DND-41 (cell line): ENCODE measurements at regions not wholly inside any gene's neighbourhood (a gene's known extent, or its start where the extent isn't known, plus 50 kb on each side); places are given as distances from the start of the nearest gene placed in this dataset.
"Not testable (repeated sequence)": the region's sequence is repeated elsewhere in the genome, so short reads cannot be mapped to it uniquely, and the experiment has no call there.

Experiments used
- ATAC-seq: fragments of 200-7000 bp; cut with Tn5 transposase; 3 replicates; pipeline ENCODE4 v1.9.1; 2021; ENCODE audit warnings: low read depth; ENCODE audit not compliant: insufficient read depth
- DNase-seq: peaks from one replicate; pipeline ENCODE4 v3.0.0-alpha.2; 2020
- H2AFZ ChIP-seq: 2 replicates; pipeline ENCODE4 v1.6.0; 2012; ENCODE audit warnings: low read depth, low read length
- H3K27ac ChIP-seq: 2 replicates; pipeline ENCODE4 v1.5.1; 2012; ENCODE audit warnings: low read length, inconsistent platforms
- H3K27me3 ChIP-seq: fragments of 200-600 bp; sonication (generic); 2 replicates; pipeline ENCODE4 v1.6.0; 2012; ENCODE audit warnings: low read length, mild to moderate bottlenecking, inconsistent platforms; ENCODE audit not compliant: insufficient read depth, poor library complexity
- H3K36me3 ChIP-seq: 2 replicates; pipeline ENCODE4 v1.5.1; 2012; ENCODE audit warnings: low read length, inconsistent platforms; ENCODE audit not compliant: insufficient read depth
- H3K4me1 ChIP-seq: 2 replicates; pipeline ENCODE4 v1.5.1; 2012; ENCODE audit warnings: mild to moderate bottlenecking, low read length; ENCODE audit not compliant: insufficient read depth
- H3K4me2 ChIP-seq: 2 replicates; pipeline ENCODE4 v1.6.0; 2012; ENCODE audit warnings: mild to moderate bottlenecking, moderate library complexity, low read length, inconsistent platforms; ENCODE audit not compliant: insufficient read depth
- H3K4me3 ChIP-seq, 2 experiments: fragments of 200-600 bp in 1 of 2; shearing (Covaris generic) in 1 of 2; 2 replicates each; pipeline ENCODE4 v1.5.1; 2012 to 2016; ENCODE audit warnings: inconsistent platforms in 2 of 2, low read length in 2 of 2, mild to moderate bottlenecking in 2 of 2, low read depth in 1 of 2, moderate library complexity in 1 of 2
- H3K79me2 ChIP-seq: 2 replicates; pipeline ENCODE4 v1.6.0; 2012; ENCODE audit warnings: low read length, inconsistent platforms; ENCODE audit not compliant: insufficient read depth
- H3K9ac ChIP-seq: 2 replicates; pipeline ENCODE4 v1.6.0; 2012; ENCODE audit warnings: low read depth, mild to moderate bottlenecking, inconsistent platforms, low read length, moderate library complexity
- H3K9me3 ChIP-seq: 2 replicates; pipeline ENCODE4 v1.5.1; 2012; ENCODE audit warnings: low read length, moderate library complexity, mild to moderate bottlenecking, inconsistent platforms; ENCODE audit not compliant: insufficient read depth, severe bottlenecking
- H4K20me1 ChIP-seq: 2 replicates; pipeline ENCODE4 v1.6.0; 2012; ENCODE audit warnings: low read length; ENCODE audit not compliant: insufficient read depth
- CTCF ChIP-seq: IDR thresholded peaks from 2 replicates; pipeline ENCODE4 v1.5.1; 2012; ENCODE audit warnings: borderline replicate concordance, low read length, moderate library complexity, mild to moderate bottlenecking; ENCODE audit not compliant: poor library complexity, severe bottlenecking; ENCODE audit errors: extremely low read depth
- EZH2 ChIP-seq: IDR thresholded peaks from 3 replicates; pipeline ENCODE4 v1.6.1; 2012; ENCODE audit warnings: borderline replicate concordance, low read depth, mild to moderate bottlenecking, moderate library complexity, low read length, inconsistent platforms; ENCODE audit not compliant: severe bottlenecking

- H4K20me1 ChIP-seq: no peaks in the 10 kb centered on the region
- H3K4me2 ChIP-seq: no peak overlapping the region
- no peak overlapping the region for H2AFZ ChIP-seq
- H3K4me1 ChIP-seq: no peaks in the 10 kb centered on the region
- TF ChIP-seq CTCF: no peak
- TF ChIP-seq EZH2: no peak
- peaks cover 16% of the 10 kb centered on the region for H3K9me3 ChIP-seq
- H3K27me3 ChIP-seq: no peaks in the 10 kb centered on the region
- H3K36me3 ChIP-seq: no peaks in the 10 kb centered on the region
- H3K27ac ChIP-seq: no peak overlapping the region
- DNase-seq: no peak
- H3K79me2 ChIP-seq: no peaks in the 10 kb centered on the region
- no peak overlapping the region for H3K9ac ChIP-seq
- H3K4me3 ChIP-seq: no peak overlapping the region
- ATAC-seq: no peak
Measured at GRCh38 chr12:37543131-37543965, 773.2 kb upstream of the ALG10B start.

- no peaks in the 10 kb centered on the region for H3K4me1 ChIP-seq
- H4K20me1 ChIP-seq: no peaks in the 10 kb centered on the region
- ATAC-seq (no peak), DNase-seq (no peak)
- no peak overlapping the region for H3K4me3 ChIP-seq
- no peaks in the 10 kb centered on the region for H3K27me3 ChIP-seq
- no peak overlapping the region for H3K9ac ChIP-seq
- H3K9me3 ChIP-seq: peaks cover 16% of the 10 kb centered on the region
- H3K79me2 ChIP-seq: no peaks in the 10 kb centered on the region
- H2AFZ ChIP-seq: no peak overlapping the region
- H3K4me2 ChIP-seq: no peak overlapping the region
- no peaks in the 10 kb centered on the region for H3K36me3 ChIP-seq
- TF ChIP-seq EZH2 (no peak), CTCF (no peak)
- no peak overlapping the region for H3K27ac ChIP-seq
Measured at GRCh38 chr12:37543966-37544668, 772.5 kb upstream of the ALG10B start.

GRCh38 chr12:37544669-37545330, 771.8 kb upstream of the ALG10B start:
- H3K27me3 ChIP-seq, H3K4me3 ChIP-seq, H4K20me1 ChIP-seq, H3K27ac ChIP-seq, H3K79me2 ChIP-seq, H2AFZ ChIP-seq, ATAC-seq, H3K36me3 ChIP-seq, H3K4me2 ChIP-seq, H3K9ac ChIP-seq, H3K4me1 ChIP-seq, DNase-seq: not testable (repeated sequence)
- H3K9me3 ChIP-seq: peaks cover 16% of the 10 kb centered on the region

GRCh38 chr12:37545759-37546158, 770.8 kb upstream of the ALG10B start:
- no peaks in the 10 kb centered on the region for H4K20me1 ChIP-seq
- H3K79me2 ChIP-seq: no peaks in the 10 kb centered on the region
- H3K36me3 ChIP-seq: no peaks in the 10 kb centered on the region
- no peak for ATAC-seq
- no peak overlapping the region for H2AFZ ChIP-seq
- no peak for DNase-seq
- H3K4me3 ChIP-seq: no peak overlapping the region
- H3K9ac ChIP-seq: no peak overlapping the region
- H3K4me2 ChIP-seq: no peak overlapping the region
- H3K27me3 ChIP-seq: no peaks in the 10 kb centered on the region
- H3K27ac ChIP-seq: no peak overlapping the region
- TF ChIP-seq EZH2 (no peak), CTCF (no peak)
- H3K9me3 ChIP-seq: peaks cover 16% of the 10 kb centered on the region
- H3K4me1 ChIP-seq: no peaks in the 10 kb centered on the region
